Uterus (tissue), 2 donors: ENCODE measurements at regions not wholly inside any gene's neighbourhood (a gene's known extent, or its start where the extent isn't known, plus 50 kb on each side); places are given as distances from the start of the nearest gene placed in this dataset.

Source experiments
- CTCF ChIP-seq, 4 experiments: fragments of 200-600 bp in 2 of 4; fragments of 450-650 bp in 2 of 4; sonication (generic) in 2 of 4; IDR thresholded peaks; one replicate each; pipeline ENCODE4 v1.5.1; 2016 to 2019; ENCODE audit warnings: antibody characterized with exemption in 4 of 4, mild to moderate bottlenecking in 2 of 4, moderate library complexity in 1 of 4
- POLR2A ChIP-seq, 2 donors: fragments of 450-650 bp; IDR thresholded peaks; one replicate each; pipeline ENCODE4 v1.6.1; 2016; ENCODE audit warnings: antibody characterized with exemption in 2 of 2, mild to moderate bottlenecking in 1 of 2, moderate library complexity in 1 of 2

GRCh38 chr12:102735104-102735503, 181.9 kb downstream of the PAH start:
- TF ChIP-seq CTCF (IDR thresholded peaks at IDR 0.05) (no peak), POLR2A (IDR thresholded peaks at IDR 0.05) (no peak)
